Right renal cortex interstitium (tissue), 3 donors: ENCODE measurements at regions not wholly inside any gene's neighbourhood (a gene's known extent, or its start where the extent isn't known, plus 50 kb on each side); places are given as distances from the start of the nearest gene placed in this dataset.

Experiments used
- DNase-seq, 3 donors: peaks; one replicate each; pipeline ENCODE4 v3.0.0-alpha.2; 2013; ENCODE audit warnings: low read depth in 3 of 3, low spot score in 2 of 3

- DNase-seq, result no peak
Observed at GRCh38 chr21:19322360-19322759, 918.8 kb upstream of the TMPRSS15 start.

- no peak for DNase-seq
Observed at GRCh38 chr21:19326531-19327319, 923.1 kb upstream of the TMPRSS15 start.

GRCh38 chr21:19328954-19329353 lies 925.4 kb upstream of the TMPRSS15 start:
- no peak for DNase-seq

- no peak for DNase-seq
Observed at GRCh38 chr21:19340303-19340702, 936.7 kb upstream of the TMPRSS15 start.

- DNase-seq, result no peak
Observed at GRCh38 chr21:19340954-19341353, 937.4 kb upstream of the TMPRSS15 start.

- DNase-seq, result no peak
Observed at GRCh38 chr21:19343711-19344110, 940.1 kb upstream of the TMPRSS15 start.

- no peak for DNase-seq
Observed at GRCh38 chr21:19350286-19350685, 946.7 kb upstream of the TMPRSS15 start.

GRCh38 chr21:19353256-19353655 lies 949.7 kb upstream of the TMPRSS15 start:
- peak in 2 of 3 donors; percentile 8 to 9 for DNase-seq

GRCh38 chr21:19368944-19369343 lies 965.4 kb upstream of the TMPRSS15 start:
- DNase-seq, result no peak

- no peak for DNase-seq
Observed at GRCh38 chr21:19392390-19392789, 988.8 kb upstream of the TMPRSS15 start.

- DNase-seq, result no peak
Observed at GRCh38 chr21:19400223-19400770, 996.7 kb upstream of the TMPRSS15 start.

GRCh38 chr21:19402870-19403269 lies 999.3 kb upstream of the TMPRSS15 start:
- no peak for DNase-seq

- no peak for DNase-seq
Observed at GRCh38 chr21:19405326-19405725, 1001.7 kb upstream of the TMPRSS15 start.

GRCh38 chr21:19420565-19420964 lies 1017.0 kb upstream of the TMPRSS15 start:
- no peak for DNase-seq

- DNase-seq, result no peak
Observed at GRCh38 chr21:19433623-19434022, 1030.0 kb upstream of the TMPRSS15 start.

- no peak for DNase-seq
Observed at GRCh38 chr21:19440792-19441655, 1037.4 kb upstream of the TMPRSS15 start.

GRCh38 chr21:19458295-19458694 lies 1054.7 kb upstream of the TMPRSS15 start:
- DNase-seq, result no peak

- DNase-seq, result no peak
Observed at GRCh38 chr21:19461481-19462205, 1058.1 kb upstream of the TMPRSS15 start.

GRCh38 chr21:19463966-19464365 lies 1060.4 kb upstream of the TMPRSS15 start:
- DNase-seq, result no peak

GRCh38 chr21:19468991-19469715 lies 1065.6 kb upstream of the TMPRSS15 start:
- DNase-seq, result no peak
